ENCODE measurements at regions not wholly inside any gene's neighbourhood (a gene's known extent, or its start where the extent isn't known, plus 50 kb on each side); places are given as distances from the start of the nearest gene placed in this dataset.
A peak's percentile ranks its signal among the peaks of the same experiment; 100 is the strongest.
"Not testable (repeated sequence)": the region's sequence is repeated elsewhere in the genome, so short reads cannot be mapped to it uniquely, and the experiment has no call there.

DNA sequence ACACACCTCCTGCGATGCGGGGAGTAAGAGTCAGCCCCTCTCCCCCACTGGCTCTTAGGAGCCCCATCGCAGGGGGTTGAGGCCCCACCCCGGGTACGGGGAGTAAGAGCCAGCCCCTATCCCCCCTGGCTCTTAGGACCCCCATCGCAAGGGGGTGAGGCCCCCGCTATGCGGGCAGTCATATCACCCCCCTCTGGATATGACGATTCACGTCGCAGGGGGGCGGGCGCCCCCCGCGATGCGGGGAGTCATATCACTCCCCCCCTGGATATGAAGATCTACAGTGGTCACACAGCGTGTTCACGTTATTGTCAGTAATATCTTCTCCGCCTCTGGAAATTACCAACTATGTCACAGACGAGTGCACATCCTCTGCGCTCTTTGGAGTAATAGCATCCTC, 61.1 kb downstream of the DEFB131A start:
- H3K4me1 ChIP-seq (ENCODE audit: control insufficient read depth in 1 of 2, insufficient read depth in 1 of 2, low read depth in 1 of 2, low read length in 1 of 2); H3K36me3 ChIP-seq; H3K27me3 ChIP-seq; H3K4me3 ChIP-seq (ENCODE audit: low read depth in 1 of 2, low read length in 1 of 2); H3K27ac ChIP-seq; H3K9me3 ChIP-seq: not testable (repeated sequence)

GRCh38 chr4:9506672-9507071, 62.5 kb downstream of the DEFB131A start:
- H3K4me3 ChIP-seq (ENCODE audit: low read depth in 1 of 2, low read length in 1 of 2); H3K27ac ChIP-seq; H3K4me1 ChIP-seq (ENCODE audit: control insufficient read depth in 1 of 2, insufficient read depth in 1 of 2, low read depth in 1 of 2, low read length in 1 of 2); H3K27me3 ChIP-seq; H3K9me3 ChIP-seq; H3K36me3 ChIP-seq: not testable (repeated sequence)

- not testable (repeated sequence) for H3K4me1 ChIP-seq (ENCODE audit: control insufficient read depth in 1 of 2, insufficient read depth in 1 of 2, low read depth in 1 of 2, low read length in 1 of 2); H3K36me3 ChIP-seq; H3K4me3 ChIP-seq (ENCODE audit: low read depth in 1 of 2, low read length in 1 of 2); H3K9me3 ChIP-seq; H3K27ac ChIP-seq; H3K27me3 ChIP-seq
Measured at GRCh38 chr4:9512941-9513340, 68.7 kb downstream of the DEFB131A start.

GRCh38 chr4:9519631-9520030, 75.4 kb downstream of the DEFB131A start:
- H3K36me3 ChIP-seq; H3K9me3 ChIP-seq; H3K4me3 ChIP-seq (ENCODE audit: low read depth in 1 of 2, low read length in 1 of 2); H3K27ac ChIP-seq; H3K27me3 ChIP-seq; H3K4me1 ChIP-seq (ENCODE audit: control insufficient read depth in 1 of 2, insufficient read depth in 1 of 2, low read depth in 1 of 2, low read length in 1 of 2): not testable (repeated sequence)

DNA sequence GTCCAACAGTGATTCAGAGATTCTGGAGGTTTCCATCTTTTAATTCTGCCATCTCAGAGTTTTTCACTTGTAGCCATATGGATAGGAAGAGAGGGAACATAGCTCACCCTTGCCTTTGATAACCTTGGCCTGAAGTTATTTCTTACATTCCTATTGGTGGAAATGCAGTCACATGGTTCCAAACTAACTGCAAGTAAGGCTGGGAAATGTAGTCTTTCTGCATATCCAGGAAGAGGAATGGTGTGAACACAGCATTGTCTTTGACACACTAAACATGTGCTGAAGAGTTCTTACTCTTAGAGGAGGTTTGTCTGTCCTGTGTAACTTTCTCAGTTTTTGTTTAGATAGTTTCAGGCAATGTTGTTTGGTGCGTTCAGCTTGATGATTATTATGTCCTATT, 78.7 kb downstream of the DEFB131A start:
- H3K27me3 ChIP-seq; H3K4me3 ChIP-seq (ENCODE audit: low read depth in 1 of 2, low read length in 1 of 2); H3K4me1 ChIP-seq (ENCODE audit: control insufficient read depth in 1 of 2, insufficient read depth in 1 of 2, low read depth in 1 of 2, low read length in 1 of 2); H3K27ac ChIP-seq; H3K9me3 ChIP-seq; H3K36me3 ChIP-seq: not testable (repeated sequence)

- H3K4me1 ChIP-seq (ENCODE audit: control insufficient read depth in 1 of 2, insufficient read depth in 1 of 2, low read depth in 1 of 2, low read length in 1 of 2); H3K9me3 ChIP-seq; H3K4me3 ChIP-seq (ENCODE audit: low read depth in 1 of 2, low read length in 1 of 2); H3K27me3 ChIP-seq; H3K27ac ChIP-seq; H3K36me3 ChIP-seq: not testable (repeated sequence)
Measured at GRCh38 chr4:9524406-9524805, 80.2 kb downstream of the DEFB131A start.

GRCh38 chr4:9532134-9532862, 88.1 kb downstream of the DEFB131A start:
- H3K36me3 ChIP-seq, H3K9me3 ChIP-seq, H3K27ac ChIP-seq: not testable (repeated sequence)
- Histone ChIP-seq H3K27me3 (peaks cover 50% of the 10 kb centered on the region), H3K4me3 (ENCODE audit: low read depth in 1 of 2, low read length in 1 of 2) (peak overlapping the region; percentile 17 to 59), H3K4me1 (ENCODE audit: control insufficient read depth in 1 of 2, insufficient read depth in 1 of 2, low read depth in 1 of 2, low read length in 1 of 2) (peaks cover 0 to 10% of the 10 kb centered on the region in 2 experiments)
- TF ChIP-seq, protein P1, sequence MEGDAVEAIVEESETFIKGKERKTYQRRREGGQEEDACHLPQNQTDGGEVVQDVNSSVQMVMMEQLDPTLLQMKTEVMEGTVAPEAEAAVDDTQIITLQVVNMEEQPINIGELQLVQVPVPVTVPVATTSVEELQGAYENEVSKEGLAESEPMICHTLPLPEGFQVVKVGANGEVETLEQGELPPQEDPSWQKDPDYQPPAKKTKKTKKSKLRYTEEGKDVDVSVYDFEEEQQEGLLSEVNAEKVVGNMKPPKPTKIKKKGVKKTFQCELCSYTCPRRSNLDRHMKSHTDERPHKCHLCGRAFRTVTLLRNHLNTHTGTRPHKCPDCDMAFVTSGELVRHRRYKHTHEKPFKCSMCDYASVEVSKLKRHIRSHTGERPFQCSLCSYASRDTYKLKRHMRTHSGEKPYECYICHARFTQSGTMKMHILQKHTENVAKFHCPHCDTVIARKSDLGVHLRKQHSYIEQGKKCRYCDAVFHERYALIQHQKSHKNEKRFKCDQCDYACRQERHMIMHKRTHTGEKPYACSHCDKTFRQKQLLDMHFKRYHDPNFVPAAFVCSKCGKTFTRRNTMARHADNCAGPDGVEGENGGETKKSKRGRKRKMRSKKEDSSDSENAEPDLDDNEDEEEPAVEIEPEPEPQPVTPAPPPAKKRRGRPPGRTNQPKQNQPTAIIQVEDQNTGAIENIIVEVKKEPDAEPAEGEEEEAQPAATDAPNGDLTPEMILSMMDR (IDR thresholded peaks at IDR 0.05): peak; percentile 82

- H3K27ac ChIP-seq, H3K9me3 ChIP-seq, H3K36me3 ChIP-seq: not testable (repeated sequence)
- Histone ChIP-seq H3K4me3 (ENCODE audit: low read depth in 1 of 2, low read length in 1 of 2) (peak overlapping the region in 1 of 2 experiments; percentile 59), H3K4me1 (ENCODE audit: control insufficient read depth in 1 of 2, insufficient read depth in 1 of 2, low read depth in 1 of 2, low read length in 1 of 2) (peaks cover 0 to 10% of the 10 kb centered on the region in 2 experiments), H3K27me3 (peaks cover 50% of the 10 kb centered on the region)
Measured at GRCh38 chr4:9532863-9533192, 88.6 kb downstream of the DEFB131A start.

DNA sequence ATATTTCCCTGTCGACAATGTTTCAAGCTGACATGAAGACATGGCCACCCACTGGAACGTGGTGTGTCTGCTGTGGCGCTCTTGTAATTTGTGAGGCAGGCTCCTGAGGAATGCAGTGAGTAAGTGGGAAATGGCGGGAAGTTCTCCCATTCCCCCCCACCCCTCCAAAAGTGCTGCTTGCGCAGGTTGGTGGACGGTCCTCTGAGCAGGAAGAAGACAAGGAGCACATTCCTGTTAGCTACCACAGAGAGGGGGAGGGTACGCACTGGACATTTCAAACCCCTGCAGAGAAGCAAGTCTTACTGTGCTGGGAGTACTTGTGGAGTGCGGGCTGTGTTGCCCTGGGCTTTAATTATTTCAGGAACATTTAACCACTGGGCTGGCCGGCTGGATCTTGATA, 92.9 kb downstream of the DEFB131A start:
- H3K9me3 ChIP-seq; H3K27ac ChIP-seq; H3K36me3 ChIP-seq; H3K4me3 ChIP-seq (ENCODE audit: low read depth in 1 of 2, low read length in 1 of 2); H3K4me1 ChIP-seq (ENCODE audit: control insufficient read depth in 1 of 2, insufficient read depth in 1 of 2, low read depth in 1 of 2, low read length in 1 of 2): not testable (repeated sequence)
- H3K27me3 ChIP-seq: peaks cover 21% of the 10 kb centered on the region

DNA sequence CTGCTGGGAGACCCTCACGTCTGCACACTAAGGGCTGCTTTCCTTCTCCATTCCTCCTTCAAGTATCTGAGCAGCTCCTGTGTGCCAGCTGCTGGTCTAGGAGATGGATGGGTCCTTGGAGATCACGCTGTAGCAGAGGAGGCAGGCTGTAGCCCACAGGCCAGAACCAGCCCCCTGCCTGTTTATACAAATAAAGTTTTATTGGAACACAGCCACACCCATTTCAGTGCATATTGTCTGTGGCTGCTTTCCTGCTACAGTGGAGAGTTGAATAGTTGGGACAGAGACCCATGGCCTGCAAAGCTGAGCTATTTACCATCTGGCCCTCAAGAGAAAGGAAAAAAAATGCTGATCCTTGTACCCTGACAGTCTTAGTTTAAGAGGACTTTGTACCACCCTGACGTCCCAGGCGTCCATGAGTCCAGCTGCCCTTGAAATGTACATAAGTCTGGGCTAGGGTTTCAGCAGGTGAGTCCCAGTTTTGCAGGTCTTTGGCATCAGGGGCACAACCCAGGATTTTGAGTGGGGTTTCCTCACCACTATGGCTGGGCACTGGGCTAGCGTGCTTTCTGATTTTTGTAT, 95.8 kb downstream of the DEFB131A start:
- H3K36me3 ChIP-seq; H3K27me3 ChIP-seq; H3K9me3 ChIP-seq; H3K4me3 ChIP-seq (ENCODE audit: low read depth in 1 of 2, low read length in 1 of 2); H3K27ac ChIP-seq; H3K4me1 ChIP-seq (ENCODE audit: control insufficient read depth in 1 of 2, insufficient read depth in 1 of 2, low read depth in 1 of 2, low read length in 1 of 2): not testable (repeated sequence)

- not testable (repeated sequence) for H3K9me3 ChIP-seq; H3K4me3 ChIP-seq (ENCODE audit: low read depth in 1 of 2, low read length in 1 of 2); H3K27ac ChIP-seq; H3K27me3 ChIP-seq; H3K36me3 ChIP-seq; H3K4me1 ChIP-seq (ENCODE audit: control insufficient read depth in 1 of 2, insufficient read depth in 1 of 2, low read depth in 1 of 2, low read length in 1 of 2)
Measured at GRCh38 chr4:9541388-9541915, 97.2 kb downstream of the DEFB131A start.

- not testable (repeated sequence) for H3K36me3 ChIP-seq; H3K27ac ChIP-seq; H3K27me3 ChIP-seq; H3K4me1 ChIP-seq (ENCODE audit: control insufficient read depth in 1 of 2, insufficient read depth in 1 of 2, low read depth in 1 of 2, low read length in 1 of 2); H3K9me3 ChIP-seq; H3K4me3 ChIP-seq (ENCODE audit: low read depth in 1 of 2, low read length in 1 of 2)
Measured at GRCh38 chr4:9544851-9545250, 100.6 kb downstream of the DEFB131A start.

DNA sequence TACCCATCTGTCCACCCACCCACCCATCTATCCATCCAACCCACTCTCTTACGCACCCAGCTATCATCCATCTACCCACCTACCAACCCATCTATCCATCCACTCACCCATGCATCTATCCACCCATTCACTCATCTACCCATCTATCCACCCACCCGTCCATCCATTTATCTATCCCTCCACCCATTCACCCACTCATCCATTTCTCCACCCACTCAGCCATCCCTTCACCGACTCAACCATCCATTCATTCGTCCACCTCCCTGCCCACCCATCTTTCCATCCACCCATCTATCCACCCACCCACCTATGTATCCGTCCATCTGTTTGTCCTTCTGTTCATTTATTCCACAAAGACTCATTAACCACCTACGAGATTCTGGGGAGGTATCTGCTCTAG, 103.3 kb downstream of the DEFB131A start:
- not testable (repeated sequence) for H3K4me3 ChIP-seq (ENCODE audit: low read depth in 1 of 2, low read length in 1 of 2); H3K4me1 ChIP-seq (ENCODE audit: control insufficient read depth in 1 of 2, insufficient read depth in 1 of 2, low read depth in 1 of 2, low read length in 1 of 2); H3K36me3 ChIP-seq; H3K27me3 ChIP-seq; H3K27ac ChIP-seq; H3K9me3 ChIP-seq

Measured in neutrophil (primary cell).